BLaER1 treated with 17β-estradiol and CSF1 and Interleukin-3, amounts not matched to agents 10 nM and 100 nM (cell line): ENCODE measurements at regions not wholly inside any gene's neighbourhood (a gene's known extent, or its start where the extent isn't known, plus 50 kb on each side); places are given as distances from the start of the nearest gene placed in this dataset.
A peak's percentile ranks its signal among the peaks of the same experiment; 100 is the strongest.

Experiments used
- H3K27ac ChIP-seq, 11 experiments: shearing (Covaris generic); formaldehyde crosslinking; 2 replicates each; pipeline ENCODE4 v1.8.1; 2022
- H3K27me3 ChIP-seq, 11 experiments: shearing (Covaris generic); formaldehyde crosslinking; 2 replicates each; pipeline ENCODE4 v1.8.1; 2022
- H3K36me3 ChIP-seq, 11 experiments: shearing (Covaris generic); formaldehyde crosslinking; 2 replicates each; pipeline ENCODE4 v1.8.1; 2022
- H3K4me1 ChIP-seq, 10 experiments: shearing (Covaris generic); formaldehyde crosslinking; 2 replicates each; pipeline ENCODE4 v1.8.1; 2022
- H3K4me2 ChIP-seq, 11 experiments: shearing (Covaris generic); formaldehyde crosslinking; 2 replicates each; pipeline ENCODE4 v1.8.1; 2022
- H3K4me3 ChIP-seq, 10 experiments: shearing (Covaris generic); formaldehyde crosslinking; 2 replicates each; pipeline ENCODE4 v1.8.1; 2022
- H3K9ac ChIP-seq, 11 experiments: shearing (Covaris generic); formaldehyde crosslinking; 2 replicates each; pipeline ENCODE4 v1.8.1; 2022
- H3K9me3 ChIP-seq, 11 experiments: shearing (Covaris generic); formaldehyde crosslinking; replicated peaks in 1 of 11; 2 replicates each; pipeline ENCODE4 v1.8.1; 2022
- H4K20me1 ChIP-seq, 11 experiments: shearing (Covaris generic); formaldehyde crosslinking; 2 replicates each; pipeline ENCODE4 v1.8.1; 2022
- Cebpa-rat ChIP-seq, 11 experiments: shearing (Covaris generic); IDR thresholded peaks; 2 replicates each; pipeline ENCODE4 v1.8.1; 2022

- H3K27me3 ChIP-seq, result no peaks in the 10 kb centered on the region
- peak overlapping the region in 1 of 10 experiments; percentile 17; a peak in 1 of 20 replicates for H3K4me3 ChIP-seq
- no peak overlapping the region for H3K9ac ChIP-seq
- H3K36me3 ChIP-seq, result peaks cover 0 to 32% (median 3%) of the 10 kb centered on the region in 11 experiments; a peak in 6 of 22 replicates
- peaks cover 0 to 28% (median 20%) of the 10 kb centered on the region in 10 experiments; a peak in 14 of 20 replicates for H3K4me1 ChIP-seq
- TF ChIP-seq Cebpa-rat (IDR thresholded peaks at IDR 0.05), result no peak
- H3K27ac ChIP-seq, result no peak overlapping the region
- H3K9me3 ChIP-seq, result peaks cover 57 to 93% (median 86%) of the 10 kb centered on the region in 11 experiments
- H3K4me2 ChIP-seq, result no peak overlapping the region
- H4K20me1 ChIP-seq, result no peaks in the 10 kb centered on the region
Measured at GRCh38 chr1:101428562-101428961, 191.7 kb downstream of the S1PR1 start.

GRCh38 chr1:101431956-101432510, 195.2 kb downstream of the S1PR1 start:
- Histone ChIP-seq H3K27ac (peak overlapping the region in 4 of 11 experiments; percentile 90 to 98 (median 92); a peak in 6 of 22 replicates), H3K4me2 (peak overlapping the region in 6 of 11 experiments; percentile 80 to 96 (median 84); a peak in 10 of 22 replicates)
- TF ChIP-seq Cebpa-rat (IDR thresholded peaks at IDR 0.05), result no peak

GRCh38 chr1:101435831-101436511, 199.2 kb downstream of the S1PR1 start:
- H3K36me3 ChIP-seq, result peaks cover 0 to 2% (median 0%) of the 10 kb centered on the region in 11 experiments; a peak in 2 of 22 replicates
- peak overlapping the region in 1 of 10 experiments; percentile 48; a peak in 1 of 20 replicates for H3K4me3 ChIP-seq
- peak overlapping the region in 8 of 11 experiments; percentile 28 to 87 (median 74); a peak in 16 of 22 replicates for H3K9ac ChIP-seq
- no peaks in the 10 kb centered on the region for H4K20me1 ChIP-seq
- H3K9me3 ChIP-seq, result peaks cover 0 to 19% (median 14%) of the 10 kb centered on the region in 11 experiments; a peak in 15 of 22 replicates
- H3K27me3 ChIP-seq, result no peaks in the 10 kb centered on the region
- peak overlapping the region in 10 of 11 experiments; percentile 4 to 98 (median 82); a peak in 19 of 22 replicates for H3K27ac ChIP-seq
- TF ChIP-seq Cebpa-rat (IDR thresholded peaks at IDR 0.05), result peak in 5 of 11 experiments; percentile 70 to 91 (median 83); a peak in 9 of 22 replicates
- peak overlapping the region; percentile 21 to 96 (median 80); a peak in 21 of 22 replicates for H3K4me2 ChIP-seq
- H3K4me1 ChIP-seq, result peaks cover 45 to 99% (median 90%) of the 10 kb centered on the region in 10 experiments

More at GRCh38 chr1:101431956-101432510, 195.2 kb downstream of the S1PR1 start:
- Histone ChIP-seq H3K4me1 (peaks cover 15 to 62% (median 51%) of the 10 kb centered on the region in 10 experiments), H3K4me3 (peak overlapping the region in 1 of 10 experiments; percentile 20; a peak in 2 of 20 replicates), H3K36me3 (peaks cover 0 to 28% (median 3%) of the 10 kb centered on the region in 11 experiments; a peak in 6 of 22 replicates), H3K9ac (no peak overlapping the region), H3K27me3 (no peaks in the 10 kb centered on the region), H3K9me3 (peaks cover 38 to 59% (median 53%) of the 10 kb centered on the region in 11 experiments), H4K20me1 (no peaks in the 10 kb centered on the region)

GRCh38 chr1:101437800-101438199, 201.0 kb downstream of the S1PR1 start:
- Histone ChIP-seq H3K9me3 (peaks cover 0 to 6% (median 0%) of the 10 kb centered on the region in 11 experiments; a peak in 2 of 22 replicates), H3K36me3 (peaks cover 0 to 6% (median 0%) of the 10 kb centered on the region in 11 experiments; a peak in 1 of 22 replicates), H3K27ac (peak overlapping the region in 8 of 11 experiments; percentile 68 to 98 (median 86); a peak in 15 of 22 replicates), H3K4me3 (peak overlapping the region in 4 of 10 experiments; percentile 23 to 56 (median 47); a peak in 7 of 20 replicates), H3K4me1 (peaks cover 47 to 98% (median 94%) of the 10 kb centered on the region in 10 experiments), H4K20me1 (no peaks in the 10 kb centered on the region), H3K4me2 (peak overlapping the region; percentile 12 to 96 (median 80); a peak in 20 of 22 replicates), H3K27me3 (no peaks in the 10 kb centered on the region), H3K9ac (peak overlapping the region in 7 of 11 experiments; percentile 38 to 87 (median 78); a peak in 13 of 22 replicates)
- TF ChIP-seq Cebpa-rat (IDR thresholded peaks at IDR 0.05), result no peak

- Histone ChIP-seq H3K4me1 (peaks cover 47 to 98% (median 93%) of the 10 kb centered on the region in 10 experiments), H3K9me3 (peaks cover 0 to 6% (median 0%) of the 10 kb centered on the region in 11 experiments; a peak in 2 of 22 replicates), H3K4me2 (peak overlapping the region; percentile 12 to 96 (median 80); a peak in 20 of 22 replicates), H3K4me3 (peak overlapping the region in 4 of 10 experiments; percentile 23 to 56 (median 47); a peak in 7 of 20 replicates), H3K36me3 (peaks cover 0 to 8% (median 0%) of the 10 kb centered on the region in 11 experiments; a peak in 1 of 22 replicates), H3K27ac (peak overlapping the region in 8 of 11 experiments; percentile 68 to 98 (median 86); a peak in 15 of 22 replicates), H3K27me3 (no peaks in the 10 kb centered on the region), H4K20me1 (no peaks in the 10 kb centered on the region), H3K9ac (peak overlapping the region in 6 of 11 experiments; percentile 61 to 87 (median 80); a peak in 11 of 22 replicates)
- no peak for TF ChIP-seq Cebpa-rat (IDR thresholded peaks at IDR 0.05)
Measured at GRCh38 chr1:101438359-101438758, 201.5 kb downstream of the S1PR1 start.

- Histone ChIP-seq H3K4me2 (peak overlapping the region; percentile 26 to 96 (median 80)), H3K9ac (peak overlapping the region in 6 of 11 experiments; percentile 10 to 87 (median 66); a peak in 9 of 22 replicates), H3K36me3 (peaks cover 0 to 8% (median 0%) of the 10 kb centered on the region in 11 experiments; a peak in 1 of 22 replicates), H4K20me1 (no peaks in the 10 kb centered on the region), H3K4me3 (peak overlapping the region in 2 of 10 experiments; percentile 26 to 56; a peak in 2 of 20 replicates), H3K4me1 (peaks cover 44 to 98% (median 93%) of the 10 kb centered on the region in 10 experiments), H3K9me3 (peaks cover 0 to 6% (median 0%) of the 10 kb centered on the region in 11 experiments; a peak in 2 of 22 replicates), H3K27ac (peak overlapping the region in 6 of 11 experiments; percentile 82 to 98 (median 91); a peak in 12 of 22 replicates), H3K27me3 (no peaks in the 10 kb centered on the region)
- TF ChIP-seq Cebpa-rat (IDR thresholded peaks at IDR 0.05), result no peak
Measured at GRCh38 chr1:101440485-101440884, 203.7 kb downstream of the S1PR1 start.

- Histone ChIP-seq H3K27ac (peak overlapping the region in 7 of 11 experiments; percentile 10 to 59 (median 36); a peak in 9 of 22 replicates), H3K9me3 (peaks cover 0 to 36% (median 8%) of the 10 kb centered on the region in 11 experiments; a peak in 12 of 22 replicates), H3K9ac (no peak overlapping the region), H3K36me3 (peaks cover 0 to 24% (median 6%) of the 10 kb centered on the region in 11 experiments; a peak in 8 of 22 replicates), H3K4me2 (peak overlapping the region in 10 of 11 experiments; percentile 31 to 61 (median 44); a peak in 20 of 22 replicates), H3K27me3 (no peaks in the 10 kb centered on the region), H3K4me1 (peaks cover 17 to 63% (median 59%) of the 10 kb centered on the region in 10 experiments), H4K20me1 (no peaks in the 10 kb centered on the region), H3K4me3 (no peak overlapping the region)
- no peak for TF ChIP-seq Cebpa-rat (IDR thresholded peaks at IDR 0.05)
Measured at GRCh38 chr1:101444381-101444780, 207.6 kb downstream of the S1PR1 start.
